ENCODE measurements at regions not wholly inside any gene's neighbourhood (a gene's known extent, or its start where the extent isn't known, plus 50 kb on each side); places are given as distances from the start of the nearest gene placed in this dataset.

DNA sequence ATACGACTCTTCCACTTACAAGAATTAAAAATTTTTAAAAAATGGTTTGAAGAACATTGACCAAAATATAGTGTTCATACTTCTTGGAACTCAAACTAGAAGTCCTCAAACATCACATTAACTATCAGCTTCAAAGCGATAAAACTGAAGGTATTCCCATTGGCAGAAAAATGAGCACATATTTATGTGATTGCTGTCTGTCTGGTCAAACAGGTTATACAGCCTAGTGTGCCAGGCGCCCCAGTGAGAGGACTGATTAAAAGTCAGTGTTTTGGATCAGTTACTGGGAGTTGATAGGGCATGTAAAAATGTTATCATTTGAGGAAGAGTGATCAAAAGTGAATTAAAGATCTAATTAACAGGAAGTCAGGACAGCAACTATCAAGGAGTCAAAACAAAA, 738.8 kb downstream of the HDGFL1 start:
- H3K27me3 ChIP-seq (ENCODE audit: low read depth): no peaks in the 10 kb centered on the region
- H3K4me3 ChIP-seq: no peak overlapping the region
- no peaks in the 10 kb centered on the region for H3K4me1 ChIP-seq
- DNase-seq: no peak
- TF ChIP-seq, protein P1, sequence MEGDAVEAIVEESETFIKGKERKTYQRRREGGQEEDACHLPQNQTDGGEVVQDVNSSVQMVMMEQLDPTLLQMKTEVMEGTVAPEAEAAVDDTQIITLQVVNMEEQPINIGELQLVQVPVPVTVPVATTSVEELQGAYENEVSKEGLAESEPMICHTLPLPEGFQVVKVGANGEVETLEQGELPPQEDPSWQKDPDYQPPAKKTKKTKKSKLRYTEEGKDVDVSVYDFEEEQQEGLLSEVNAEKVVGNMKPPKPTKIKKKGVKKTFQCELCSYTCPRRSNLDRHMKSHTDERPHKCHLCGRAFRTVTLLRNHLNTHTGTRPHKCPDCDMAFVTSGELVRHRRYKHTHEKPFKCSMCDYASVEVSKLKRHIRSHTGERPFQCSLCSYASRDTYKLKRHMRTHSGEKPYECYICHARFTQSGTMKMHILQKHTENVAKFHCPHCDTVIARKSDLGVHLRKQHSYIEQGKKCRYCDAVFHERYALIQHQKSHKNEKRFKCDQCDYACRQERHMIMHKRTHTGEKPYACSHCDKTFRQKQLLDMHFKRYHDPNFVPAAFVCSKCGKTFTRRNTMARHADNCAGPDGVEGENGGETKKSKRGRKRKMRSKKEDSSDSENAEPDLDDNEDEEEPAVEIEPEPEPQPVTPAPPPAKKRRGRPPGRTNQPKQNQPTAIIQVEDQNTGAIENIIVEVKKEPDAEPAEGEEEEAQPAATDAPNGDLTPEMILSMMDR (IDR thresholded peaks at IDR 0.05; ENCODE audit: borderline replicate concordance): no peak
- intact Hi-C loops (cut with micrococcal nuclease): no loop called here
- no peak overlapping the region for H3K27ac ChIP-seq (replicated peaks)
- no peaks in the 10 kb centered on the region for H3K9me3 ChIP-seq (replicated peaks)
- no peaks in the 10 kb centered on the region for H3K36me3 ChIP-seq

DNA sequence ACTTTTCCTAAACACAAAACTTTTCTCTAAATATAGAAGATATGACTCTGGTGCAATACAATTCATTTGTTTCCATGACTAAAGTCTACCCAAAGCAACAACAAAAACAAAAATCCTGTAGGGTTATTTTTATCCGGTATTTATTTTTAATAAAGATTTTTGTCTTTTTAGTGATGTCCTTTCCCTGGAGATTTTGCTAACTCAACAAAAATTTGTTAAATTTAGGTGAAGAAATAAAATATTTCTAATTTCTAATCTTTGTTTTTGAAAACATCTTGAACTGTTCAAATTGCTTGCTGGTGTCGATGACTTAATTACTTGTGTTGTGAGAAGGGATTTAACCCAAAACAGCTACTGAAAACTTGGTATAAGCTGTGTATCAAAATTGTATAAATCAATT, 741.8 kb downstream of the HDGFL1 start:
- no peak for DNase-seq
- H3K4me3 ChIP-seq: no peak overlapping the region
- H3K27me3 ChIP-seq (ENCODE audit: low read depth): no peaks in the 10 kb centered on the region
- no peaks in the 10 kb centered on the region for H3K9me3 ChIP-seq (replicated peaks)
- H3K27ac ChIP-seq (replicated peaks): no peak overlapping the region
- intact Hi-C loops (cut with micrococcal nuclease): no loop called here
- H3K36me3 ChIP-seq: no peaks in the 10 kb centered on the region
- no peaks in the 10 kb centered on the region for H3K4me1 ChIP-seq
- TF ChIP-seq, protein P1 (IDR thresholded peaks at IDR 0.05; ENCODE audit: borderline replicate concordance): no peak

DNA sequence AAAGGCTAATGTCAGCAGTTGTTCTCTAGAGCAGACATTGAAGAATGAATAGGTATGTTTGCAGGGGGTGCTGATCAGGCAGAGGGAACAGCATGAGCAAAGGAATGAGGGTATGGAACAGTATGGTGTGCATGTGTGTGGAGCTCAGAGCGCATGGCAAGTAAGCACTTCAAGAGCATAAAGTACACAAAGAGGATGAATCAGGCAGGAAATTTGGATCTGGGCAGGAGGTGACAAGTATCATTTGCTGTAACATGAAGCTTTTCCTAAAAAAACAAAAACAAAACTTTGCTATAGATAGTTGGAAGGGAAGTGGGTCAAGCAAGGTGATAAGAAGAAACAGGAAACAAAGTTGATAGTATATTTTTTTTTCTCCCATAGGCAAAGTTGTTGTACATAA, 746.8 kb downstream of the HDGFL1 start:
- no peaks in the 10 kb centered on the region for H3K4me1 ChIP-seq
- DNase-seq: no peak
- no peak overlapping the region for H3K4me3 ChIP-seq
- TF ChIP-seq, protein P1 (IDR thresholded peaks at IDR 0.05; ENCODE audit: borderline replicate concordance): no peak
- no peak overlapping the region for H3K27ac ChIP-seq (replicated peaks)
- no peaks in the 10 kb centered on the region for H3K36me3 ChIP-seq
- no peaks in the 10 kb centered on the region for H3K9me3 ChIP-seq (replicated peaks)
- intact Hi-C loops (cut with micrococcal nuclease): no loop called here
- no peaks in the 10 kb centered on the region for H3K27me3 ChIP-seq (ENCODE audit: low read depth)

DNA sequence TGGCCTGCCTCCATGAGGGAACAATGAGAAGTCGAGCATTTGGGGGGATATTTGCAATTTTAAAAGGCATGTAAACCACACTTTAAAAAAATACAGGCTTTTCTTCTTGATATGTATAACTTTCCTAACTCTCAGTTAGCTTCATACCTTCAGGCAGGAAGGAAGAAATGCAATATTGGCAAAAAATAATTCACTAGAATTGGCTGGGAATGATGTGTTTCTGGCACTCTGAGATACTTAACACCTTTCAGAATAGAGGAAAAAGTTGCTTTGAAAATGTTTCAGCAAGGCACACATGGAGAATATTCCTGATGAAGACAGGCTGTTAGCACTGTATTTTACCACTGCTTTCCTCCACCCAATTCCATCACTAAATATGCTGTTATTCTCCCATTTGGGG, 747.6 kb downstream of the HDGFL1 start:
- Histone ChIP-seq H3K4me1 (no peaks in the 10 kb centered on the region), H3K9me3 (replicated peaks) (no peaks in the 10 kb centered on the region), H3K27ac (replicated peaks) (no peak overlapping the region), H3K36me3 (no peaks in the 10 kb centered on the region), H3K27me3 (ENCODE audit: low read depth) (no peaks in the 10 kb centered on the region), H3K4me3 (no peak overlapping the region)
- intact Hi-C loops (cut with micrococcal nuclease): no loop called here
- no peak for DNase-seq
- TF ChIP-seq, protein P1 (IDR thresholded peaks at IDR 0.05; ENCODE audit: borderline replicate concordance): no peak

DNA sequence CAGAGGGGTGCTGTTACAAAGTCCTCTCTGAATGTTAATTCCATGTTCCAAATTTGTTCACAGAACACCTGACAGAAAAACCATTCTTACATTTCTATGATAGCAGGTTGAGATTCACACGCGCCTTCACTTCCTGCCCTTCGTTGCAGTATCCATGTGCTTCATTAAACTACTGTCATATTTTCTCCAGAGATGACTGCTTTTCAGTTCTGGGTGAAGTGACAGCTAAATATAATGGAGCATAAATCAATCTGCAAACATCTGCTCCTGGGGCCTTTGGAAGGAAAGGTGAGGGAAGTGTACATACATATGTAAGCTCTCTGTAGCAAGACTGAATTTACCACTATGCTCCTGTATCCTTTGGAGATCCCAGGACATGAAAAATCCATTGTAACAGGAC, 750.2 kb downstream of the HDGFL1 start:
- no peak overlapping the region for H3K27ac ChIP-seq (replicated peaks)
- TF ChIP-seq, protein P1 (IDR thresholded peaks at IDR 0.05; ENCODE audit: borderline replicate concordance): no peak
- DNase-seq: no peak
- H3K9me3 ChIP-seq (replicated peaks): peaks cover 4% of the 10 kb centered on the region
- no peaks in the 10 kb centered on the region for H3K27me3 ChIP-seq (ENCODE audit: low read depth)
- H3K4me3 ChIP-seq: no peak overlapping the region
- H3K36me3 ChIP-seq: no peaks in the 10 kb centered on the region
- H3K4me1 ChIP-seq: no peaks in the 10 kb centered on the region
- intact Hi-C loops (cut with micrococcal nuclease): no loop called here

Measured in left ventricle myocardium inferior (tissue), 1 donor.